SW480 (cell line): ENCODE measurements at regions not wholly inside any gene's neighbourhood (a gene's known extent, or its start where the extent isn't known, plus 50 kb on each side); places are given as distances from the start of the nearest gene placed in this dataset.

ENCODE experiments used
- DNase-seq: peaks from one replicate; pipeline ENCODE4 v3.0.0-alpha.2; 2016; ENCODE audit warnings: low spot score

- no peak for DNase-seq
Observed at GRCh38 chr10:16363741-16364140, 73.1 kb upstream of the PTER start.

- no peak for DNase-seq
Observed at GRCh38 chr10:16367621-16368292, 69.1 kb upstream of the PTER start.

- peak; percentile 44 for DNase-seq
Observed at GRCh38 chr10:16381083-16381482, 55.7 kb upstream of the PTER start.

- DNase-seq, result no peak
Observed at GRCh38 chr10:16384021-16384420, 52.8 kb upstream of the PTER start.

- DNase-seq, result no peak
Observed at GRCh38 chr10:16386855-16387254, 50.0 kb upstream of the PTER start.
